HCT116 (cell line): ENCODE measurements at regions not wholly inside any gene's neighbourhood (a gene's known extent, or its start where the extent isn't known, plus 50 kb on each side); places are given as distances from the start of the nearest gene placed in this dataset.

Source experiments
- CEBPB ChIP-seq: IDR thresholded peaks from 2 replicates; pipeline ENCODE4 v1.6.1; 2012; ENCODE audit warnings: low read depth
- EGR1 ChIP-seq: IDR thresholded peaks from 2 replicates; pipeline ENCODE4 v1.6.1; 2012; ENCODE audit warnings: low read depth
- EZH2 ChIP-seq: fragments of 200-600 bp; sonication (generic); IDR thresholded peaks from 2 replicates; pipeline ENCODE4 v1.6.1; 2017; ENCODE audit warnings: antibody characterized with exemption, mixed run types
- EZH2phosphoT487 ChIP-seq: fragments of 200-600 bp; IDR thresholded peaks from 2 replicates; pipeline ENCODE4 v1.6.1; 2018; ENCODE audit warnings: antibody characterized with exemption, borderline replicate concordance
- JUND ChIP-seq: IDR thresholded peaks from 2 replicates; pipeline ENCODE4 v1.6.1; 2012
- POLR2A ChIP-seq: IDR thresholded peaks from 2 replicates; pipeline ENCODE4 v1.7.0; 2011; ENCODE audit warnings: borderline replicate concordance; ENCODE audit not compliant: insufficient read depth, insufficient read length; ENCODE audit errors: extremely low read depth
- POLR2AphosphoS5 ChIP-seq: IDR thresholded peaks from 2 replicates; pipeline ENCODE4 v1.6.1; 2011; ENCODE audit warnings: mild to moderate bottlenecking, low read depth, low read length, moderate library complexity
- SP1 ChIP-seq: IDR thresholded peaks from 2 replicates; pipeline ENCODE4 v1.6.1; 2012; ENCODE audit warnings: low read depth
- SRF ChIP-seq: IDR thresholded peaks from 2 replicates; pipeline ENCODE4 v1.6.1; 2012; ENCODE audit warnings: low read depth
- YY1 ChIP-seq: IDR thresholded peaks from 2 replicates; pipeline ENCODE4 v1.6.1; 2011; ENCODE audit warnings: low read length, low read depth, moderate library complexity, mild to moderate bottlenecking; ENCODE audit not compliant: insufficient replicate concordance; ENCODE audit errors: extremely low read depth
- ZNF274 ChIP-seq: fragments of 200-500 bp; sonication (Bioruptor generic); IDR thresholded peaks from 2 replicates; pipeline ENCODE4 v1.6.1; 2014; ENCODE audit warnings: mild to moderate bottlenecking, low read depth, low read length, inconsistent platforms
- TF ChIP-seq, protein P1 (sequence below), 3 experiments: fragments of 200-600 bp in 1 of 3; sonication (generic) in 1 of 3; IDR thresholded peaks in 2 of 3; conservative IDR thresholded peaks in 1 of 3; 2 replicates each; pipeline ENCODE4 v1.5.1; 2012 to 2017; ENCODE audit warnings: low read depth in 2 of 3, low read length in 2 of 3, antibody characterized with exemption in 1 of 3, borderline replicate concordance in 1 of 3, control low read depth in 1 of 3, mild to moderate bottlenecking in 1 of 3, mixed read lengths in 1 of 3, mixed run types in 1 of 3, moderate library complexity in 1 of 3; ENCODE audit not compliant: insufficient read depth in 1 of 3
- TF ChIP-seq, protein P2 (sequence below): IDR thresholded peaks from 2 replicates; pipeline ENCODE4 v1.6.1; 2012
- TF ChIP-seq, protein P3 (sequence below): IDR thresholded peaks from 2 replicates; pipeline ENCODE4 v1.6.1; 2012

DNA sequence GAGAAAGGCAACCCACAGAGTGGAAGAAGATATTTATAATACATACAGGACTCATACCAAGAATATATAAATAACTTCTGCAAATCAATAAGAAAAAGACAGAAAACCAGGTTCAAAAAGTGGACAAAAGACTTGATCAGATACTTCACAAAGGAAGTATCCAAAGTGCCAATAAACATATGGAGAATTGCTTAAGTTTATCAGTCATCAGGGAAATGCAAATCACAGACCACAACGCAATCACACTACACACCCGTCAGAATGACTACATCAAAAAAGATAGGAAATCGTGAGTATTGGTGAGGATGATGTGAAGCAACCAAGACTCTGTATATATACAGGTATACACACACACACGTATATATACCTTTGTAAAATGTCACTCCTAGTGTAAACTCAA, 180.6 kb downstream of the FAM43A start:
- TF ChIP-seq, protein P1, sequence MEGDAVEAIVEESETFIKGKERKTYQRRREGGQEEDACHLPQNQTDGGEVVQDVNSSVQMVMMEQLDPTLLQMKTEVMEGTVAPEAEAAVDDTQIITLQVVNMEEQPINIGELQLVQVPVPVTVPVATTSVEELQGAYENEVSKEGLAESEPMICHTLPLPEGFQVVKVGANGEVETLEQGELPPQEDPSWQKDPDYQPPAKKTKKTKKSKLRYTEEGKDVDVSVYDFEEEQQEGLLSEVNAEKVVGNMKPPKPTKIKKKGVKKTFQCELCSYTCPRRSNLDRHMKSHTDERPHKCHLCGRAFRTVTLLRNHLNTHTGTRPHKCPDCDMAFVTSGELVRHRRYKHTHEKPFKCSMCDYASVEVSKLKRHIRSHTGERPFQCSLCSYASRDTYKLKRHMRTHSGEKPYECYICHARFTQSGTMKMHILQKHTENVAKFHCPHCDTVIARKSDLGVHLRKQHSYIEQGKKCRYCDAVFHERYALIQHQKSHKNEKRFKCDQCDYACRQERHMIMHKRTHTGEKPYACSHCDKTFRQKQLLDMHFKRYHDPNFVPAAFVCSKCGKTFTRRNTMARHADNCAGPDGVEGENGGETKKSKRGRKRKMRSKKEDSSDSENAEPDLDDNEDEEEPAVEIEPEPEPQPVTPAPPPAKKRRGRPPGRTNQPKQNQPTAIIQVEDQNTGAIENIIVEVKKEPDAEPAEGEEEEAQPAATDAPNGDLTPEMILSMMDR (IDR thresholded peaks at IDR 0.05 in 2 of 3, conservative IDR thresholded peaks at IDR 0.05 in 1 of 3; ENCODE audit: borderline replicate concordance in 1 of 3, insufficient read depth in 1 of 3, low read depth in 2 of 3, low read length in 2 of 3) = no peak
- TF ChIP-seq CEBPB (no peak), YY1 (no peak), EZH2 (no peak), JUND (no peak), SRF (no peak), EGR1 (no peak), EZH2phosphoT487 (no peak), POLR2A (no peak), SP1 (no peak), ZNF274 (no peak), POLR2AphosphoS5 (no peak)
- TF ChIP-seq, protein P2, sequence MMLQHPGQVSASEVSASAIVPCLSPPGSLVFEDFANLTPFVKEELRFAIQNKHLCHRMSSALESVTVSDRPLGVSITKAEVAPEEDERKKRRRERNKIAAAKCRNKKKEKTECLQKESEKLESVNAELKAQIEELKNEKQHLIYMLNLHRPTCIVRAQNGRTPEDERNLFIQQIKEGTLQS = no peak
- TF ChIP-seq, protein P3, sequence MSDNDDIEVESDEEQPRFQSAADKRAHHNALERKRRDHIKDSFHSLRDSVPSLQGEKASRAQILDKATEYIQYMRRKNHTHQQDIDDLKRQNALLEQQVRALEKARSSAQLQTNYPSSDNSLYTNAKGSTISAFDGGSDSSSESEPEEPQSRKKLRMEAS = no peak
